Upper lobe of left lung (tissue), 4 donors: ENCODE measurements at regions not wholly inside any gene's neighbourhood (a gene's known extent, or its start where the extent isn't known, plus 50 kb on each side); places are given as distances from the start of the nearest gene placed in this dataset.

Source experiments
- POLR2A ChIP-seq, 4 donors: fragments of 450-650 bp; IDR thresholded peaks; one replicate each; pipeline ENCODE4 v1.5.1; 2016 to 2017; ENCODE audit warnings: antibody characterized with exemption in 4 of 4, mild to moderate bottlenecking in 2 of 4
- POLR2AphosphoS5 ChIP-seq, 2 donors: sonication (generic); formaldehyde crosslinking; IDR thresholded peaks; one replicate each; pipeline ENCODE4 v1.5.1; 2017; ENCODE audit warnings: antibody characterized with exemption in 2 of 2
- TF ChIP-seq, protein P1 (sequence below), 6 experiments: fragments of 450-650 bp in 4 of 6; fragments of 200-600 bp in 2 of 6; sonication (generic) in 2 of 6; IDR thresholded peaks; one replicate each; pipeline ENCODE4 v1.5.1; 2016 to 2019; ENCODE audit warnings: antibody characterized with exemption in 6 of 6

DNA sequence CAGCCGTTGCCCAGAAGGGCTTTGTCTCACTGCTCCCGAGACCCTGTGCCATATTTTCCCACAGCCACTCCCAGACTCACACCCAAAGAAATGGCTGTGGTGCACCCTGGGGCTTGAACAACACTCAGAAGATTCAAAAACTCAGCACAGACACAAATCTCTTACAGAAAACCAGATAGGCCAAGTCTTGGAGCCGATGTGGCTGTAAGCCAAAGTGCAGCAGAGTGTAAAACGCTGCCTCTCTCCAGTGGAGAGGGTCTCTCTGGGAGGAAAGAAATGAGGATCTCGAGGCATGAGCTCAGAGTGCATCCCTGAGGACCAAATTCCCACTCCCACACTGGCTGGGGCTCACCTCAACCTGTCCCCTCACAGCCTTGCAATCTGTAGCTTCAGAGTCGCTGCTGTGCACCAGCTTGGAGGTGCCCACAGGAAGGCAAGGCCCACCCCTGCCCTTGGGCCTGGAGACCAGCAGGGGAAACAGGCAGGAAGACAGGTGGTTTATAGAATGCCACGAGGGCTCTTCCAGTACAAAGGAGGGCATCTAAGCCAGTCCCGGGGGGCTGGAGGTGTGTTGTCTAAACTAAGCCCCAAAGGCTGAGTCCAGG is 171.3 kb upstream of the AJAP1 start:
- TF ChIP-seq, protein P1, sequence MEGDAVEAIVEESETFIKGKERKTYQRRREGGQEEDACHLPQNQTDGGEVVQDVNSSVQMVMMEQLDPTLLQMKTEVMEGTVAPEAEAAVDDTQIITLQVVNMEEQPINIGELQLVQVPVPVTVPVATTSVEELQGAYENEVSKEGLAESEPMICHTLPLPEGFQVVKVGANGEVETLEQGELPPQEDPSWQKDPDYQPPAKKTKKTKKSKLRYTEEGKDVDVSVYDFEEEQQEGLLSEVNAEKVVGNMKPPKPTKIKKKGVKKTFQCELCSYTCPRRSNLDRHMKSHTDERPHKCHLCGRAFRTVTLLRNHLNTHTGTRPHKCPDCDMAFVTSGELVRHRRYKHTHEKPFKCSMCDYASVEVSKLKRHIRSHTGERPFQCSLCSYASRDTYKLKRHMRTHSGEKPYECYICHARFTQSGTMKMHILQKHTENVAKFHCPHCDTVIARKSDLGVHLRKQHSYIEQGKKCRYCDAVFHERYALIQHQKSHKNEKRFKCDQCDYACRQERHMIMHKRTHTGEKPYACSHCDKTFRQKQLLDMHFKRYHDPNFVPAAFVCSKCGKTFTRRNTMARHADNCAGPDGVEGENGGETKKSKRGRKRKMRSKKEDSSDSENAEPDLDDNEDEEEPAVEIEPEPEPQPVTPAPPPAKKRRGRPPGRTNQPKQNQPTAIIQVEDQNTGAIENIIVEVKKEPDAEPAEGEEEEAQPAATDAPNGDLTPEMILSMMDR (IDR thresholded peaks at IDR 0.05), result no peak
- TF ChIP-seq POLR2AphosphoS5 (IDR thresholded peaks at IDR 0.05) (no peak), POLR2A (IDR thresholded peaks at IDR 0.05) (no peak)
